Right atrium auricular region (tissue), 2 donors: ENCODE measurements at regions not wholly inside any gene's neighbourhood (a gene's known extent, or its start where the extent isn't known, plus 50 kb on each side); places are given as distances from the start of the nearest gene placed in this dataset.

ENCODE experiments used
- DNase-seq: peaks from one replicate; pipeline ENCODE4 v3.0.0-alpha.2; 2019; ENCODE audit warnings: low spot score
- H3K27ac ChIP-seq, 2 donors: fragments of 200-600 bp; sonication (generic); 1 replicate in 1 of 2; 2 replicates in 1 of 2; pipeline ENCODE4 v1.5.1; 2016 to 2019
- H3K27me3 ChIP-seq, 2 donors: fragments of 200-600 bp; sonication (generic); one replicate each; pipeline versions ENCODE4 v1.5.1 to v1.6.0; 2017 to 2019
- H3K36me3 ChIP-seq: fragments of 200-600 bp; sonication (generic); one replicate; pipeline ENCODE4 v1.5.1; 2016
- H3K4me1 ChIP-seq, 2 donors: fragments of 200-600 bp; sonication (generic); one replicate each; pipeline versions ENCODE4 v1.5.1 to v1.6.0; 2017 to 2019
- H3K4me3 ChIP-seq, 2 donors: fragments of 200-600 bp; sonication (generic); 1 replicate in 1 of 2; 2 replicates in 1 of 2; pipeline ENCODE4 v1.5.1; 2017 to 2019; ENCODE audit warnings: mild to moderate bottlenecking in 1 of 2, moderate library complexity in 1 of 2
- H3K9me3 ChIP-seq, 2 donors: fragments of 200-600 bp; sonication (generic); one replicate each; pipeline ENCODE4 v1.5.1; 2019
- CTCF ChIP-seq, 2 donors: fragments of 200-600 bp; sonication (generic); IDR thresholded peaks; one replicate each; pipeline ENCODE4 v1.5.1; 2019; ENCODE audit warnings: antibody characterized with exemption in 2 of 2

GRCh38 chrX:10833299-10834169, 213.1 kb upstream of the MID1 start:
- Histone ChIP-seq H3K4me1 (no peaks in the 10 kb centered on the region), H3K4me3 (peak overlapping the region; percentile 31 to 36), H3K27me3 (no peaks in the 10 kb centered on the region), H3K27ac (peak overlapping the region in 1 of 2 donors; percentile 17), H3K36me3 (no peaks in the 10 kb centered on the region), H3K9me3 (no peaks in the 10 kb centered on the region)
- DNase-seq = no peak
- no peak for TF ChIP-seq CTCF (IDR thresholded peaks at IDR 0.05)

DNA sequence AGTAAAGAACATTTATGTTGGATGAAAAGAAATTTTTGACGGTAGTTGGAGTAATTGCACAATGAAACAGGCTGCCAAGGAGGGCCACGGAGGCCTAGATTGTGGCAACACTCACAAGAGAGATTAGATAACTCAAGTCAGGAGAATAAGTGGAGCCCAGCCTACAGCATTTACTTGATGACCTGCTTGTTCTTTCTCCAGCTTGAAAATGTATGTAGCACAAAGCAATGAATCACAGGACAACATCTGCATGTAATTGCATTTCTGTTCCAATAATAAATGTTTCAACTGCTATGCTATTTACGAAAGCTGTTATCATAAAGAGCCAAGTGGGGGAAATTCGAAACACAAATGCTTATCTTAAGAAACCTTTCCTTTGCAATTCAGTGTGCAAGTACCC, 221.2 kb upstream of the MID1 start:
- H3K36me3 ChIP-seq = no peaks in the 10 kb centered on the region
- no peak for DNase-seq
- no peaks in the 10 kb centered on the region for H3K27me3 ChIP-seq
- no peak for TF ChIP-seq CTCF (IDR thresholded peaks at IDR 0.05)
- no peak overlapping the region for H3K27ac ChIP-seq
- H3K4me3 ChIP-seq = no peak overlapping the region
- H3K9me3 ChIP-seq = no peaks in the 10 kb centered on the region
- H3K4me1 ChIP-seq = no peaks in the 10 kb centered on the region

DNA sequence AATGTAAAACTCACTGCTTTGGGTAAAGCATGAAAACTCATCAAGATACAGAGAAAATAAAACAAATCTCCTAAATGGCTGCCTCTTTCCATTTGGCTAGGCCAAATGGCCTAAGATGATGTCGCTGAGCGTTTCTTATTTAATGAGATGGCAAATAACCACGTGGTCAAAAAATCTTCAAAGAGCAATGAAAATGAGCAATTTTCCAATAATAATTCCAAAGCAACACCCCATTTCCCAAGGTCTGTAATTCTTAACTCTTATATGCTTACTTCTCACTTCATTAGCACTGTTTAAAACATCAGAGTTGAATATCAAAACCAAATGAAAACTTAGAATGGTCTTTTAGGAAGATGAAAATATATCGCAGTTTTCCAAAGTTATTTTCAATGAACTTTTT, 222.3 kb upstream of the MID1 start:
- no peak overlapping the region for H3K4me3 ChIP-seq
- DNase-seq = no peak
- H3K4me1 ChIP-seq = no peaks in the 10 kb centered on the region
- no peaks in the 10 kb centered on the region for H3K9me3 ChIP-seq
- H3K27ac ChIP-seq = no peak overlapping the region
- TF ChIP-seq CTCF (IDR thresholded peaks at IDR 0.05) = no peak
- no peaks in the 10 kb centered on the region for H3K27me3 ChIP-seq
- H3K36me3 ChIP-seq = no peaks in the 10 kb centered on the region

GRCh38 chrX:10847333-10847732, 226.9 kb upstream of the MID1 start:
- no peak for DNase-seq
- Histone ChIP-seq H3K9me3 (no peaks in the 10 kb centered on the region), H3K27me3 (no peaks in the 10 kb centered on the region), H3K27ac (no peak overlapping the region), H3K4me3 (no peak overlapping the region), H3K36me3 (no peaks in the 10 kb centered on the region), H3K4me1 (no peaks in the 10 kb centered on the region)
- no peak for TF ChIP-seq CTCF (IDR thresholded peaks at IDR 0.05)

- TF ChIP-seq CTCF (IDR thresholded peaks at IDR 0.05) = no peak
- no peak for DNase-seq
- Histone ChIP-seq H3K36me3 (no peaks in the 10 kb centered on the region), H3K27me3 (no peaks in the 10 kb centered on the region), H3K9me3 (no peaks in the 10 kb centered on the region), H3K27ac (no peak overlapping the region), H3K4me1 (peaks cover 0 to 7% of the 10 kb centered on the region in 2 donors), H3K4me3 (no peak overlapping the region)
These were observed 231.4 kb upstream of the MID1 start for GRCh38 chrX:10851809-10852208.

GRCh38 chrX:10854594-10854993, 234.2 kb upstream of the MID1 start:
- H3K27ac ChIP-seq = no peak overlapping the region
- DNase-seq = no peak
- H3K9me3 ChIP-seq = no peaks in the 10 kb centered on the region
- H3K36me3 ChIP-seq = no peaks in the 10 kb centered on the region
- TF ChIP-seq CTCF (IDR thresholded peaks at IDR 0.05) = no peak
- H3K4me3 ChIP-seq = no peak overlapping the region
- H3K4me1 ChIP-seq = peaks cover 0 to 7% of the 10 kb centered on the region in 2 donors
- no peaks in the 10 kb centered on the region for H3K27me3 ChIP-seq
